ENCODE measurements at regions not wholly inside any gene's neighbourhood (a gene's known extent, or its start where the extent isn't known, plus 50 kb on each side); places are given as distances from the start of the nearest gene placed in this dataset.

- H3K36me3 ChIP-seq = no peaks in the 10 kb centered on the region
- DNase-seq = no peak
- no peak overlapping the region for H3K4me3 ChIP-seq
- no peak overlapping the region for H3K27ac ChIP-seq
- no peaks in the 10 kb centered on the region for H3K27me3 ChIP-seq (replicated peaks in 1 of 7)
- intact Hi-C loops (cut with DNase I; ENCODE audit: low total_unique reads) = no loop called here
- no peak for TF ChIP-seq POLR2AphosphoS5 (IDR thresholded peaks at IDR 0.05)
- no peaks in the 10 kb centered on the region for H3K4me1 ChIP-seq
- H3K9me3 ChIP-seq = no peaks in the 10 kb centered on the region
- 78 to 82% (median 81%) methylated on average over 3 of the region's 3 CpGs for WGBS, 5 donors
These were observed 69.1 kb downstream of the MBL2 start for GRCh38 chr10:52703451-52703850.

DNA sequence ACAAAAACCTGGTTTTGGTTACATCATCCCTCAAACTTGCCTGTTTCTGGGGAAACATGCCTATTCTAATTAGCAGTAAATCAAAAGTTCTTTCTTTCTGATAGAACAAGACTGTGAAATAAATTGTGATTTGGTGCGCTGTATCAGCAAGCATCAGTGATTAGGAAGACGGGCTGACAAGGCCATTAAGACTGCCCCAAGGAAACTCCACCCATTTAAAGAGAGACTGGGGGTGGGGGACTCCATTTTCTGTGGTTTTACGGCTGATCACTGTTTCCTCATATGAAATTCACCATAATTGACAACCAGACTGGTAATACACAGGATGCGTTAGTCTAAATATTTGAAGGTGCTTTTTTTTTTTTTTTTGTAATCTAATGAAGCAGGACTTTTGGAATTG lies 68.7 kb downstream of the MBL2 start:
- WGBS, 5 donors = 43 to 73% (median 62%) methylated on average over 4 of the region's 4 CpGs
- Histone ChIP-seq H3K4me3 (no peak overlapping the region), H3K9me3 (no peaks in the 10 kb centered on the region), H3K27ac (no peak overlapping the region), H3K36me3 (no peaks in the 10 kb centered on the region), H3K4me1 (no peaks in the 10 kb centered on the region), H3K27me3 (replicated peaks in 1 of 7) (no peaks in the 10 kb centered on the region)
- TF ChIP-seq POLR2A (IDR thresholded peaks at IDR 0.05) = no peak
- TF ChIP-seq CTCF (IDR thresholded peaks at IDR 0.05 in 8 of 11, conservative IDR thresholded peaks at IDR 0.05 in 3 of 11) = no peak
- no peak for TF ChIP-seq POLR2AphosphoS5 (IDR thresholded peaks at IDR 0.05)
- no peak for DNase-seq
- intact Hi-C loops (cut with DNase I; ENCODE audit: low total_unique reads) = no loop called here

GRCh38 chr10:52706332-52707070 lies 66.1 kb downstream of the MBL2 start:
- intact Hi-C loops (cut with DNase I; ENCODE audit: low total_unique reads) = no loop called here
- WGBS, 5 donors = 81 to 95% (median 84%) methylated on average over 4 of the region's 4 CpGs
- no peaks in the 10 kb centered on the region for H3K4me1 ChIP-seq
- no peak for TF ChIP-seq CTCF (IDR thresholded peaks at IDR 0.05 in 8 of 11, conservative IDR thresholded peaks at IDR 0.05 in 3 of 11)
- TF ChIP-seq POLR2A (IDR thresholded peaks at IDR 0.05) = no peak
- TF ChIP-seq POLR2AphosphoS5 (IDR thresholded peaks at IDR 0.05) = no peak
- no peaks in the 10 kb centered on the region for H3K27me3 ChIP-seq (replicated peaks in 1 of 7)
- no peaks in the 10 kb centered on the region for H3K9me3 ChIP-seq
- H3K4me3 ChIP-seq = no peak overlapping the region
- H3K36me3 ChIP-seq = no peaks in the 10 kb centered on the region
- no peak for DNase-seq
- no peak overlapping the region for H3K27ac ChIP-seq
